HFFc6 (cell line): ENCODE measurements at regions not wholly inside any gene's neighbourhood (a gene's known extent, or its start where the extent isn't known, plus 50 kb on each side); places are given as distances from the start of the nearest gene placed in this dataset.

Source experiments
- DNase-seq: peaks from one replicate; pipeline ENCODE4 v3.0.0-alpha.2; 2018
- H3K27ac Mint-ChIP-seq: 2 replicates; pipeline ENCODE4 v1.8.0; 2020; ENCODE audit warnings: mild to moderate bottlenecking, mixed read lengths
- H3K27me3 Mint-ChIP-seq: 2 replicates; pipeline ENCODE4 v1.8.0; 2021; ENCODE audit warnings: mild to moderate bottlenecking, moderate library complexity, mixed read lengths; ENCODE audit not compliant: insufficient read depth
- H3K36me3 Mint-ChIP-seq: 2 replicates; pipeline ENCODE4 v1.8.0; 2021; ENCODE audit warnings: low read depth, mixed read lengths
- H3K4me1 Mint-ChIP-seq: 2 replicates; pipeline ENCODE4 v1.8.0; 2020; ENCODE audit warnings: low read depth, mixed read lengths
- H3K4me3 Mint-ChIP-seq: 2 replicates; pipeline ENCODE4 v1.8.0; 2020; ENCODE audit warnings: mild to moderate bottlenecking, moderate library complexity, mixed read lengths
- H3K9me3 Mint-ChIP-seq: 2 replicates; pipeline ENCODE4 v1.8.0; 2020; ENCODE audit warnings: mild to moderate bottlenecking, mixed read lengths
- TF ChIP-seq, protein P1 (sequence below): fragments of 200-600 bp; sonication (generic); IDR thresholded peaks from 2 replicates; pipeline ENCODE4 v1.5.0; 2021; ENCODE audit warnings: antibody characterized with exemption, mild to moderate bottlenecking

GRCh38 chr3:106214641-106215040 lies 345.8 kb upstream of the CBLB start:
- Mint-ChIP-seq H3K27ac (no peak overlapping the region), H3K36me3 (no peaks in the 10 kb centered on the region; the same call in 1 of the 2 replicates), H3K9me3 (peaks cover 4% of the 10 kb centered on the region; the same call in 1 of the 2 replicates), H3K27me3 (no peaks in the 10 kb centered on the region), H3K4me1 (peaks cover 23% of the 10 kb centered on the region), H3K4me3 (no peak overlapping the region)
- DNase-seq = no peak
- TF ChIP-seq, protein P1, sequence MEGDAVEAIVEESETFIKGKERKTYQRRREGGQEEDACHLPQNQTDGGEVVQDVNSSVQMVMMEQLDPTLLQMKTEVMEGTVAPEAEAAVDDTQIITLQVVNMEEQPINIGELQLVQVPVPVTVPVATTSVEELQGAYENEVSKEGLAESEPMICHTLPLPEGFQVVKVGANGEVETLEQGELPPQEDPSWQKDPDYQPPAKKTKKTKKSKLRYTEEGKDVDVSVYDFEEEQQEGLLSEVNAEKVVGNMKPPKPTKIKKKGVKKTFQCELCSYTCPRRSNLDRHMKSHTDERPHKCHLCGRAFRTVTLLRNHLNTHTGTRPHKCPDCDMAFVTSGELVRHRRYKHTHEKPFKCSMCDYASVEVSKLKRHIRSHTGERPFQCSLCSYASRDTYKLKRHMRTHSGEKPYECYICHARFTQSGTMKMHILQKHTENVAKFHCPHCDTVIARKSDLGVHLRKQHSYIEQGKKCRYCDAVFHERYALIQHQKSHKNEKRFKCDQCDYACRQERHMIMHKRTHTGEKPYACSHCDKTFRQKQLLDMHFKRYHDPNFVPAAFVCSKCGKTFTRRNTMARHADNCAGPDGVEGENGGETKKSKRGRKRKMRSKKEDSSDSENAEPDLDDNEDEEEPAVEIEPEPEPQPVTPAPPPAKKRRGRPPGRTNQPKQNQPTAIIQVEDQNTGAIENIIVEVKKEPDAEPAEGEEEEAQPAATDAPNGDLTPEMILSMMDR = no peak

GRCh38 chr3:106215047-106215446 lies 346.2 kb upstream of the CBLB start:
- DNase-seq = no peak
- H3K9me3 Mint-ChIP-seq = peaks cover 8% of the 10 kb centered on the region
- no peak overlapping the region for H3K4me3 Mint-ChIP-seq
- H3K27me3 Mint-ChIP-seq = no peaks in the 10 kb centered on the region
- H3K36me3 Mint-ChIP-seq = peaks cover 2% of the 10 kb centered on the region
- peaks cover 23% of the 10 kb centered on the region for H3K4me1 Mint-ChIP-seq
- TF ChIP-seq, protein P1 = no peak
- no peak overlapping the region for H3K27ac Mint-ChIP-seq

DNA sequence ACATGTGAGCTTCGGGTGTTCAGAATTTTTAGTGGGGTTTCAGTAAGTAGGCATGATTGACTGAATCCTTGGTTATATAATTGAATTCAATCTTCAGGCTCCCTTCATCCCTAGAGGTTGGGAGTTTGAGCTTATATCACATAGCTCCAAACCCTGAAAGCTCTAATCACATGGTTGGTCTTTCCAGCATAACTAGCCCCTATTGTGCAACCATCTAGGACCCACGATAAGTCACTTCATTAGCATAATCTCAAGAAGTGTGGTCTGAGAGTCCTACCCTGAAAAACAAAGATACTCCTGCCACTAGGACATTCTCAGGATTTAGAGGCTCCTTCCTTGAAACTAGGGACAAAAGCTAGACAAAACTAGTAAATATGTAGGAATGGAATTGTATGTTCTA lies 348.9 kb upstream of the CBLB start:
- no peak for DNase-seq
- TF ChIP-seq, protein P1 = no peak
- H3K27me3 Mint-ChIP-seq = no peaks in the 10 kb centered on the region; the same call in 1 of the 2 replicates
- no peak overlapping the region for H3K27ac Mint-ChIP-seq
- no peak overlapping the region for H3K4me3 Mint-ChIP-seq
- peaks cover 19% of the 10 kb centered on the region for H3K4me1 Mint-ChIP-seq
- H3K36me3 Mint-ChIP-seq = peaks cover 20% of the 10 kb centered on the region
- H3K9me3 Mint-ChIP-seq = peaks cover 31% of the 10 kb centered on the region

DNA sequence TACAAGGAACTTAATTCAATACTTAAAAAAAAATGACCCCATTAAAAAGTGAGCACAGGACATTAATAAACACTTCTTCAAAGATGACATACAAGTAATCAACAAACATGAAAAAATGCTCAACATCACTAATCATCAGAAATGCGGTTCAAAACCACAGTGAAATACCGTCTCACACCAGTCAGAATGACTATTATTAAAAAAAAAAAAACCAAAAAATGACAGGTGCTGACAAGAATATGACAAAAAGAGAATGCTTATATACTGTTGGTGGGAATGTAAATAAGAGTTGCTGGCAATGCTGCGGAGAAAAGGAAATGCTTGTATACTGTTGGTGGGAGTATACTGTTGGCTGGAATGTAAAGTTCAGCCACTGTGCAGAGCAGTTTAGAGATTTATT lies 358.3 kb upstream of the CBLB start:
- Mint-ChIP-seq H3K27ac (no peak overlapping the region), H3K4me3 (no peak overlapping the region), H3K36me3 (peaks cover 8% of the 10 kb centered on the region; the same call in 1 of the 2 replicates), H3K9me3 (peaks cover 3% of the 10 kb centered on the region), H3K4me1 (peaks cover 11% of the 10 kb centered on the region), H3K27me3 (no peaks in the 10 kb centered on the region)
- no peak for DNase-seq
- TF ChIP-seq, protein P1 = no peak

GRCh38 chr3:106228271-106228670 lies 359.5 kb upstream of the CBLB start:
- H3K27me3 Mint-ChIP-seq = no peaks in the 10 kb centered on the region
- no peak overlapping the region for H3K4me3 Mint-ChIP-seq
- H3K27ac Mint-ChIP-seq = no peak overlapping the region
- peaks cover 21% of the 10 kb centered on the region for H3K4me1 Mint-ChIP-seq
- H3K9me3 Mint-ChIP-seq = no peaks in the 10 kb centered on the region
- no peaks in the 10 kb centered on the region for H3K36me3 Mint-ChIP-seq
- TF ChIP-seq, protein P1 = no peak
- DNase-seq = no peak
